NOMO-1 treated with dmso at 0.1 percent for 144 hours (cell line): ENCODE measurements at regions not wholly inside any gene's neighbourhood (a gene's known extent, or its start where the extent isn't known, plus 50 kb on each side); places are given as distances from the start of the nearest gene placed in this dataset.

Experiments
- DNase-seq: peaks from one replicate; lab custom pipeline; 2025; ENCODE audit not compliant: unreplicated experiment; lab: John Stamatoyannopoulos, UW

DNA sequence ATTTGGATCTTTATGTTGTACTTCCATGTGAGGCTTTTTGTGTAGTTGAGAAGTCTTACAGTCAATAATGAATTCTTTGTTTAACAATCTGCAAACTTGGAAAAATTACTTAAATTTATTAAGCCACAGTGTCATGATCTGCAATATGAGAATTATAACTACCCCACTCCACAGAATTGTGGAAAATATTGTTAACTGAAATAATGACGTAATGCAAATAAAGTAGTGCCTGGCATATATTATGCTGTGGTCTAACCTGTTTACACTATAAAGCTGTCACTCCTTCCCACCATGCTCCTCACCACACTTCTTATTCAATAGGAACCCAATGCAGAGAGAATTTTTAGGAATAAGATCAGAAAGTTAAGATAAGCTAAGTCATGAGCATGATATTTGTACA lies 632.1 kb upstream of the GALNTL6 start:
- no peak for DNase-seq

DNA sequence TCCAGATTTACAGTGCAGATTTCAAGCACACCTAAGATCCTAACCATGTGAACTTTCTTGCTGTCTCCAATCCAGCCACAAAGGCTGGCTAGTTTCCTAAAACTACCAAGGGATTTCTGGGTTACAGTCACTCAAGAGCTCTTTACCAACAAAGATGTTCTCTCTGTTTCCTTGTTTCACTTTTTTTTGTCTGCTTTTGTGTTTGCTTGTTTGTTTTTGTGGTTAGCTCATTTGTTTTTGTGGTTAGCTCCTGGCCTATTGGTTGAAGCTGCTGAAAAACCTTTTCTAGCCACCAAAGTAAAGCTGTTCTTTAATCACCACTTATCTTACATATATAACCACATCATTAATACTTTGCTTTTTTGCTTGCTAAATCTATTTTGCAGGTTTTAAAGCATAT lies 642.5 kb upstream of the GALNTL6 start:
- DNase-seq, result no peak

DNA sequence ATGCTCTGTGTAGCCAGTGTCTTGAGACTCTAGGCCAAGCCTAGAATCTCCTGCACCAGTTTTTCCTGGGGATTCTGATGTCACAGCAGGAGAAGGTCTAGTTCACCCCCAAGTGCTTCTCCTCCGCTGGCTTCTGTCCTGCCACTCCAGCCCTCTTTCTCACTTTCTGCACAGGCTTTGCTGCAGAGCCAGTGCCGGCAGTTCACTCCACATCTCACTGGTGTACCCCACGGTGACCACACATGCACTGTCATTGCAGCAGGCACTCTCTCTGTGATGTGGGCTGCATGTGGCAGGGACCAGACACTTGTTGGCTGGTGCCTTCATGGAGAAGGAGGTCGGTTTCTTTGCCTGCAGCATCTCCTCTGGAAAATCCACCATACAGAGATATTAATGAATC lies 643.8 kb upstream of the GALNTL6 start:
- no peak for DNase-seq

- no peak for DNase-seq
Observed at GRCh38 chr4:171162478-171162877, 650.7 kb upstream of the GALNTL6 start.

DNA sequence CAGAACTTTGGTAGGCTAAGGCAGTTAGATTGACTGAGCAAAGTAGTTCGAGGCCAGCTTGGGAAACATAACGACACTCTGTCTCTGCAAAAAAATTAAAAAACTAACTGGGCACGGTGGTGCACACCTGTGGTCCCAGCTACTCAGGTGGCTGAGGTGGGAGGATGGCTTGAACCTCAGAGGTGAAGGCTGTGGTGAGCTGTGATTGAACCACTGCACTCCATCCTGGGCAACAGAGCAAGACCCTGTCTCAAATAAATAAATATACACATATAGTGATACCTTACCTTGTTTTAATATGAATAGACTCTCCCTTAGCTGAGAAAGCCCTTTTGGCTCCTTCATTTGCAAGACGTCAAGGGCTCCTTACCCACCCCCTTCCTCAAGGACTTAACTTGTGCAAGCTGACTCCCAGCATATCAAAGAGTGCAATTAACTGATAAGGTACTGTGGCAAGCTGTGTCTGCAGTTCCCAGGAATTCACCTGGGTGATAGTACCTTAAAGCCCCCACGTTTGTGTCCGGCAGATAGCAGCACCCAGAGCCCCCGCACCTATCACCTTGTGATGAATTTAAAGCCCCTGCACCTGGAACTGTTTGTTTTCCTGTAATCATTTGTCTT lies 655.6 kb upstream of the GALNTL6 start:
- DNase-seq, result no peak

DNA sequence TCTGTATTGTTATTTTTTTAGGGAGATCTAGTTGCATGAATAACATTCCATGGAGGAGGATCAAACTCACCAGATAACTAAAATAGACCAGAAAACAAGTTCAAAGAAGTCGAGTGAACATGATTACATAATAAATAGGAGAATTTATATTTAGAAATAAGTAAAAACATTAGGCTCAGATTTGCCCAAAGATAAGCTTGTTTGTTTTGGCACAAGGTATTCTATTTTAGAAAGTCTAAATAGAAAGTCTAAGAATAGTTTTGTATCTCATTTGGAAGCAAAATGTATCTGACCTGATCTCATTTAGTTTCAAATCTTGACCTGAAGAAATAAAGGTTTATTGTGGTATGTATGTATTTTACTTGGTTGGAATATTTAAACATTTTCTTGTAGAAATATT lies 670.6 kb upstream of the GALNTL6 start:
- no peak for DNase-seq

DNA sequence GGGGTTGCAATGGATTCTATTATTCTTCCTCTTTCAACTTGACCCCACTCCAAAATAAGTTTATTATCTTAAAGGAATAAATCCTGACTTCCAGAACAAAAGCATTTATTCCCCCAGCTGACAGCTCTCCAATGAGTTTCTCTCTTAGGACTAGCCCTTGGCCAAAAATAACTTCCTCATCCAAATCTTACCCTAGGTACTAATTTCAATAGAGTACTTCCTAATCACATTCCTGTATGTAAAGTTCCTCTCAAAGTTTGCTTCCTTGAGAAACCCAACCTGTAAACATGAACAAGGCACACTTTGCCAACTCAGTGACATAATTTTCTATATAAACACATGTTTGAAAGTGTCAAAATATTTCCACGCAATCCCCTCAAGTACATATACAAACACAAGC lies 671.2 kb upstream of the GALNTL6 start:
- no peak for DNase-seq

GRCh38 chr4:171130256-171130801 lies 682.9 kb upstream of the GALNTL6 start:
- DNase-seq, result no peak

GRCh38 chr4:171118091-171118490 lies 695.1 kb upstream of the GALNTL6 start:
- DNase-seq, result no peak

- DNase-seq, result no peak
Observed at GRCh38 chr4:171117457-171117856, 695.7 kb upstream of the GALNTL6 start.

DNA sequence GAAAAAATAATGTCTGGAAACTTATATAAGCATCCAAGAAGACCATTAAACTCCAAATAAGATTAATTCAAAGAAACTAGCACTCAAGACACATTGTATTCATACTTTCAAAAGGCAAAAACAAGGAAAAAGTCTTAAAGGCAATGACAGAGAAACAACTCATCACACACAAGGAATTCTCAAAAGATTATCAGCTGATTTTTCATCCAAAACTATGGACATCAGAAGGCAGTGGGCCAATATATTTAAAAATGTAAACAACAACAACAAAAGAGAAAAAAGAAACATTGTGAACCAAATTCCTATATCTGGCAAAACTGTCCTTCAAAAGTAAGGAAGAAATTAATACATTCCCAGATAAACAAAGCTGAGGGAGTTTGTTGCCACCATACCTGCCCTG lies 711.4 kb upstream of the GALNTL6 start:
- no peak for DNase-seq

DNA sequence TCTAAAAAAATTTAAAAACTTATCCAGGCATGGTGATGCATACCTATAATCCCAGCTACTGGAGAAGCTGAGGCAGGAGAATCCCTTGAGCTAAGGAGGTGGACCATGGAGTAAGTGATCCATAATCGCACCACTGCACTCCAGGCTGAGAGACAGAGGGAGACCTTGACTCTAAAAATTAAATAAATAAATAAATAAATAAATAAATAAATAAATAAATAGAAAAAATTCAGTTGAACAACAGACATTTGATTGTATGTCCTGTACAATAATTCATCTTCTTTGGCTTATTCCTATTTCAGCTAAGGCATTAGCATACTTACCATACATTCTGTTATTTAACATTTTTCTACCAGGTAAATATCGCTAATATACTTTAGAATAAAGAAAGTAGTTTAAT lies 726.1 kb upstream of the GALNTL6 start:
- no peak for DNase-seq

DNA sequence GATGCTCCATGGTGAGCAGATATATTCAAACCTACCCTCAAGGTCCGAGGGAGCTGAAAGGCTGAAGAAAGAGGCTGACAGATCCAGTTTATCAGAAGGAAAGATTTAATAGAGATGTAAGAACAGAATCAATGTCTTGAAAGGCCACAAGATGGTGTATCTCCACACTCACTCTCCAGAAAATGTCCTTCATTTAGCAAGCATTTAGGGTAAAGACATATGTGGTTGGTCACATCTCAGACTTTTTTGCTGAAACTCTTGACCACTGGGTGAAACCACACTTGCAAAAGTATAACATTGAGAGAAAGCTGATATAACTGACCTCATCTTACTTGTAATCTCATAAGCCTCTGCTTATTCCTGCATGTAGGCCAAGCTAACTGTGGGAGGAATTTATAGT lies 745.8 kb upstream of the GALNTL6 start:
- DNase-seq, result no peak

DNA sequence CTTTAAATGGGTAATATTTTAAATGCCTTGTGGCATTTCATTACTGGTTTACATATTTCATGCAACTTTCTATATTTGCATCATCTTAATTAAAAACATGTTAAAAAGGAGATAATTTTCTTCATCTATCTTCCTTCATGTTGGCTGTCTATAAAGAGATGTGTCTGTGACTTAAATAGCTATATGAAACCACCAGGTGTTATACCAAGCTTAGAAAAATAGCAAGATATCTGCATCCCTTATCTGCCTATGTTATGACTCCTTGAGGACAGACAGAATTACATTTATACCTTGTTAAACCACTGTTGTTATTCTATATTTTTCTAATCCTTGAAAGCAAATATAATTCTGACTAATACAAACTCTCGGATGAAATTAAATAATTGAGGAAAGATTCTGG lies 763.8 kb upstream of the GALNTL6 start:
- DNase-seq, result no peak

DNA sequence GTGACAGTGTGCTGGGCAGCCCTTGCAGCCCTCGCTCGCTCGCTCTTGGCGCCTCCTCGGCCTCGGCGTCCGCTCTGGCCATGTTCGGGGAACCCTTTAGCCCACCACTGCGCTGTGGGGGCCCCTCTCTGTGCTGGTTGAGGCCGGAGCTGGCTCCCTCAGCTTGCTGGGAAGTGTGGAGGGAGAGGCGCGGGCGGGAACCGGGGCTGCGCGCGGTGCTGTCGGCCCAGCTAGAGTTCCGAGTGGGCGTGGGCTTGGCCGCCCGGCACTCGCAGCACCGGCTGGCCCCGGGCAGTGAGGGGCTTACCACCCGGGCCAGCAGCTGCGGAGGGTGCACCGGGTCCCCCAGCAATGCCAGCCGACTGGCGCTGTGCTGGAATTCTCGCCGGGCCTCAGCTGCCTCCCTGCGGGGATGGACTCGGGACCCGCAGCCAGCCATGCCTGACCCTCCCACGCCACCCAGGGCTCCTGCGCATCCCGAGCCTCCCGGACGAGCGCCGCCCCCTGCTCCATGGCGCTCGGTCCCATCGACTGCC lies 770.1 kb upstream of the GALNTL6 start:
- no peak for DNase-seq

GRCh38 chr4:171035909-171036308 lies 777.3 kb upstream of the GALNTL6 start:
- no peak for DNase-seq

GRCh38 chr4:171031338-171031737 lies 781.9 kb upstream of the GALNTL6 start:
- no peak for DNase-seq

GRCh38 chr4:171025776-171026175 lies 787.4 kb upstream of the GALNTL6 start:
- DNase-seq, result peak; percentile 84

- DNase-seq, result peak; percentile 30
Observed at GRCh38 chr4:171025343-171025742, 787.9 kb upstream of the GALNTL6 start.

DNA sequence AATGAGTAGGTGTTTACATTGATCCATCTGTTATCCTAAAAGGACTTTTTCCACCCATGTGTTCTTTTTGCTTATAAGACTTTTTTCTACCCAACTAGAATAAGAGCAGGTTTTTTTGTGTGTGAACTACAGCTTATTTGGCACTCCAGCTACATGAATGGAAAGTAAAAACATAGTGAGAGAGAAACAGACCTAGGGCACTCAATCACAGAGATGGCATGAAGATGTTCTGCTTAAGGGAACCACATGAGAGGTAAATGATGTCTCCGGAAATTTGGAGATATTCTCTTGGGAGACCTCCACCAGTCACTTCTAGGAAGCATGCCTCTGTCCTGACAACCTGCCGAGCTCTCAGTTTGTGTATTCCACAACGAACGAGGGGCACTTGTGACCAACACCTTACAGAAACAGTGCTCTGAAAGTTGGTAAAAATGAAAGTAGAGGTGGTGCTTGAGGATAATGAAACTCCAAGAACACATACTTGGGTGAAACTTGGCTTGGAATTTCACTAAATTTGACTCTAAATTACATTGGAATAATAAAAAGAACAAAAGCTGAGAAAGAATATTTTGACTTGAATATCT lies 788.4 kb upstream of the GALNTL6 start:
- no peak for DNase-seq

GRCh38 chr4:171022824-171023230 lies 790.4 kb upstream of the GALNTL6 start:
- no peak for DNase-seq

GRCh38 chr4:171017593-171017992 lies 795.6 kb upstream of the GALNTL6 start:
- DNase-seq, result no peak

- DNase-seq, result no peak
Observed at GRCh38 chr4:171016145-171016544, 797.1 kb upstream of the GALNTL6 start.
